CD4-positive, alpha-beta T cell treated with Interleukin-17A for 1 hour (primary cell): ENCODE measurements at regions not wholly inside any gene's neighbourhood (a gene's known extent, or its start where the extent isn't known, plus 50 kb on each side); places are given as distances from the start of the nearest gene placed in this dataset.
"Not testable (repeated sequence)": the region's sequence is repeated elsewhere in the genome, so short reads cannot be mapped to it uniquely, and the experiment has no call there.

Experiments used
- DNase-seq: peaks from one replicate; pipeline ENCODE4 v3.0.0-alpha.2; 2020

GRCh38 chr2:236348976-236349375 lies 84.8 kb upstream of the ASB18 start:
- no peak for DNase-seq

GRCh38 chr2:236350426-236350825 lies 86.2 kb upstream of the ASB18 start:
- no peak for DNase-seq

GRCh38 chr2:236351966-236352525 lies 87.8 kb upstream of the ASB18 start:
- no peak for DNase-seq

GRCh38 chr2:236352761-236353593 lies 88.8 kb upstream of the ASB18 start:
- DNase-seq: peak; percentile 61

- DNase-seq: no peak
Observed at GRCh38 chr2:236353594-236353942, 89.4 kb upstream of the ASB18 start.

- no peak for DNase-seq
Observed at GRCh38 chr2:236354056-236354940, 90.1 kb upstream of the ASB18 start.

DNA sequence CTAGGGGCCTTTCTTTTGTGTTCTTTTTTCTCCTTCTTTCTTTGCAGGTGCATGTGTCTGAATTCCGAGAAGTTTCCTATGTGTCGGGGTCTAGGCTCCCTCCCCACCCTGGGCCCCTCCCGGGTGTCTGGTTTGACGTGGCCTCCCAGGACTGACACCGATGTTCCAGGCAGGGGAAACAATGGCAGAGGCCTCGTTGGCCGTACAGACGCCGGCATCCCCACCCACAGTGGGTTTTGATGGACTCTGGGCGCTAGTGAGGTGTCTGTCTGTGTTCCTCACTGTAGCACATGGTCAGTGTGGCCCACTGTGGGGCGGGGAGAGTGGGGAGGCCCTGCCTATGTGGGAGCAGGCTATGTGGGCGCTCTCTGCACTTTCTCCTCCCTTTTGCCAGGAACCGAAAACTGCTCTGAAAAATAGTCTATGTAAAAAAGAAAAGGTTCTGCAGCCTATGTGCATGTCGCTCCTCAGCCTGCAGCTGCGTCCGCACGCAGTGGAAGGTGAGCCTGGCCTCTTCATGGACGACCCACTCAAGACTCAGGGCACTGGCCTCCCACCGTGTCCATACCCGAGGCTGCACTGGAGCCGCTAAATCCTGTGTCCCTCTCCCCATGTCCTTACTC lies 90.9 kb upstream of the ASB18 start:
- no peak for DNase-seq

DNA sequence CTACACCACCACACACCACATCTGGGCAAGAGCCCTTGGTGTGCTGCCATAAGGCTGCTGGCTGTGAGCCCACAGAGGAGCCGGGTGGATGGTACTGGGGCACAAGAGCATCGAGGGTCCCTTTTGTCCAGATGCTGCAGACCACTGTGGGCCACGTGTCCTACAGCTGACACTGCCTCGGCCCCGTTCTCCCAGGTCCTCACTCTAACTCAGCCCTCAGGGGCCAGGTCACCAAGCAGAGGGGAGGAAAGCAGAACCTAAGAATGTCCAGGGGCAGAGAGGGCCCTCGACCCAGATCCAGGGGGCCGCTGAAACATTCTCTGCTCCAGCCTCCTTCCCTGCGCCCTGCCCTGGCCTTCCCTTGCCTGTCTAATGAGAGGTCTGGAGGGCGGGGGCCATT lies 91.7 kb upstream of the ASB18 start:
- DNase-seq: no peak

GRCh38 chr2:236356321-236356720 lies 92.1 kb upstream of the ASB18 start:
- DNase-seq: not testable (repeated sequence)

GRCh38 chr2:236358482-236358881 lies 94.3 kb upstream of the ASB18 start:
- not testable (repeated sequence) for DNase-seq

- DNase-seq: no peak
Observed at GRCh38 chr2:236359426-236360045, 95.3 kb upstream of the ASB18 start.

- no peak for DNase-seq
Observed at GRCh38 chr2:236360496-236360895, 96.3 kb upstream of the ASB18 start.

GRCh38 chr2:236363711-236364277 lies 99.6 kb upstream of the ASB18 start:
- DNase-seq: no peak

GRCh38 chr2:236365258-236366048 lies 101.2 kb upstream of the ASB18 start:
- no peak for DNase-seq

DNA sequence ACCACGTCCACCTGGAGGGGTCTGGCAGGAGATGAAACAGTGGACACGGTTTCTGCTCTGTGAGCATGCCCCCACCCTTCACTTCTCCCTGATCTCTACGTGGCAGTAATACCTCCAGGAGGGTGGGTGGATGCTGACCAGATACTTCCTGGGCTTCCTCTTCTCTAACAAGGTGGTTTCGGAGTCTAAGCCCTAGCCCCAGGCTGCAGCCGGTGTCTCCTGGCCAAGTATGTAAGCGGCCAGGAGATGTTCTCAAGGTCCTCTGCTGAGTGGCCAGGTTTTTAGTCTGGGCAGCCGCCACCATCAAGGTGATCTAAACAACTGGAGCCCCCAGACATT lies 101.8 kb upstream of the ASB18 start:
- DNase-seq: no peak

- peak; percentile 60 for DNase-seq
Observed at GRCh38 chr2:236366397-236366796, 102.2 kb upstream of the ASB18 start.

DNA sequence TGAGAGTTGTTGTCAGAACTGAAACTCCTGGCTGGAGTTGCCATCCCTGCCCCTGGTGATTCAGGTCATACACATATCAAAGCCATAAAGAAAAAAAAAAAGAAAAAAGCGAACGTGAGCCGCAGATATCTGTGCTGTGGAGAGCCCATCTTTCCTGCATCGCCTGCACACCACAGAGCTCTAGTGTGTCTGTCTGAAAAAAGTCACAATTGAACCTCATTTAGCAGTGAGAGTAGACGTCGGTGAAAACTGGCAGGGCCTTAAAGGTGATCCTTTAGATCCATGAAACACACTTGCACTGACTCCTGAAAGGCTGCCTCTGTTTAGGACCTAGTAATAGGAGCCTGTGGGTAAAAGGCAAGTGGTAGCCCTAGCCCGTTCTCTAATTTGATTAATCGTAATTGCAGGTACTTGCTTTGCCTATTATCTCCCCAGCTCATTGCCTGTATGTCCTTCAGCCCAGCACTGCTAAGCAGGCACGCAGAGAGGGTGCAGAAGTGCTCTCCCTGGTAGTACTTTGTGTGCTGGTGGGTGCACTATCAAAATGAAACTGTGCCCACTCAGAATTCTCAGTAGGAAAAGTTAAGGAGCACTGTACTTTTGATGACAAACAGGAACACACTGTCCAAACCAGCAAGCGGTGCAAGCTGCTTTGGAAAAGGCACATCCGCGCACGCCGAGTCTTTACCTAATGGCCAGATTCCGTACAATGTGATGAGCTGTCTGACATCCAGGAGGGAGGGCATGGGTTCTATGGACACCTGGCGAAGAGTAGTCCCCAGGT lies 103.5 kb upstream of the ASB18 start:
- no peak for DNase-seq

DNA sequence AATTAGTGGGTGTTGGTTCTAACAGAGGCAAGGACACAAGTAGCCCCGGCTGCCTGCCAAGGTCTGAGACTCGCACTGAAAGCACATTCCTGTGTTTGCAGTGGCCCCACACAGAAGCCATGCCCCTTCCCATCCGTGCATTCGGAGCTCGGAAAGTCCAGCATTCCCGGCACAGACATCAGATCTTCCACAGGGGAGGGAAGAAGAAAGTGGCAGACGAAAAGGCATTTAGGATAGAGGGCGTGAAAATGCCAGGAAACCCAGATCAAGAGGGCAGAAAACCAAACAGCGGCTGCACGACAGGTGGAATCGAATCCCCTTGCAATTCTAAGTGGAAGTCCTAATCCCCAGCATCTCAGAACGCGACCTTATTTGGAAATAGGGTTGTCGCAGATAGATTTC lies 105.5 kb upstream of the ASB18 start:
- DNase-seq: no peak

DNA sequence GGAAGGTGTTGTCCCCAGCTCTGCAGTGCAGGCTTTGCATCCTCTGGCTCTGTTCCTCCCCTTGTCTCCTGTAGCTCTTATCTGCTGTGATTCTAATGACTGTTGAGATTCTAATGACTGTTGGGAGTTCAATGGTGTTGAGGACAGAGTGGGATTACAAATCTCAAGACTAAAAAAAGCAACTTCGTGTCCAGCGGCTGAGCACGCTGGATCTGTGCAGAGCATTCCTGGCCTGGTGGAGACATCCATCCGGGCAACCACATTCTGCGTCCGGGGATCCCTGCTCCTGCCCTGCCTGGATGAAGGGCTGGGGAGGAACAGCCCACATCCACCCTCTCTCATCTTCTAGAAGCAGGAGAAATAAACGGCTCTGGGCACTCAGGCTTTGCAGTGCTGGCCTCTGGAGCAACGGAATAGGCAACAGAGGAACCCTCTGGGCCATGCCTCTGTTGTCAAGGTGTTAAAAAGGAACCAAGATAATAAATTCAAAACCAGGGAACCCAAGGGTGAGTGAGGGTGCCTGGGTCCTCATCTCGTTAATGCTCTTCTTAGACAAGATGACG lies 106.7 kb upstream of the ASB18 start:
- DNase-seq: no peak

DNA sequence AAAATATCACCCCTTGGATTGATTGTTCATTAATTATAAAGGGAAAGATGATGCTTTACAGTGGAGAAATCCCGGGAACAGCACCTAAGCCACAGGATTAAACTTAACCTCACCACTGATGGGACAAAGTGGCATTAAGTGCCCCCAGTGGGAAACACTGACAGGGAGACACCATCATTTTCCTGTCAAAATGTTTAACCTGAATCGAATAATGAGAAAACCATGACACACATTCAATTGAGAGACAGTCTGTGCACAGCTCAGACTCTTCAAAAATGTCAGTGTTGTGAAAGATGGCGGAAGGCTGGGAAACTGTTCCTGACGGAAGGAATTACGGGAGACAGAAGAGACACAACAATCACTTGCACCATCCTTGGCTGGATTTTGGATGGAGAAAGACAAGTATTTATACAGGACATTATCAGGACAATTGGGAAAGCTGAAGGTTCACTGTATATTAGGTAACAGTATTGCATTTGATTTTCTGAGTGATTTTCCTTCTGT lies 111.8 kb upstream of the ASB18 start:
- no peak for DNase-seq
